Lower leg skin (tissue), 3 donors: ENCODE measurements at regions not wholly inside any gene's neighbourhood (a gene's known extent, or its start where the extent isn't known, plus 50 kb on each side); places are given as distances from the start of the nearest gene placed in this dataset.

Experiments
- CTCF ChIP-seq, 3 donors: fragments of 450-650 bp; IDR thresholded peaks; one replicate each; pipeline ENCODE4 v1.5.1; 2016; ENCODE audit warnings: antibody characterized with exemption in 3 of 3, mild to moderate bottlenecking in 3 of 3, moderate library complexity in 2 of 3
- POLR2A ChIP-seq, 2 donors: fragments of 450-650 bp; IDR thresholded peaks; one replicate each; pipeline ENCODE4 v1.6.1; 2016 to 2017; ENCODE audit warnings: antibody characterized with exemption in 2 of 2, mild to moderate bottlenecking in 1 of 2, moderate library complexity in 1 of 2

GRCh38 chr16:73113336-73113735 is 65.4 kb upstream of the ZFHX3 start:
- TF ChIP-seq CTCF (IDR thresholded peaks at IDR 0.05) (no peak), POLR2A (IDR thresholded peaks at IDR 0.05) (no peak)
